ENCODE measurements at regions not wholly inside any gene's neighbourhood (a gene's known extent, or its start where the extent isn't known, plus 50 kb on each side); places are given as distances from the start of the nearest gene placed in this dataset.

DNA sequence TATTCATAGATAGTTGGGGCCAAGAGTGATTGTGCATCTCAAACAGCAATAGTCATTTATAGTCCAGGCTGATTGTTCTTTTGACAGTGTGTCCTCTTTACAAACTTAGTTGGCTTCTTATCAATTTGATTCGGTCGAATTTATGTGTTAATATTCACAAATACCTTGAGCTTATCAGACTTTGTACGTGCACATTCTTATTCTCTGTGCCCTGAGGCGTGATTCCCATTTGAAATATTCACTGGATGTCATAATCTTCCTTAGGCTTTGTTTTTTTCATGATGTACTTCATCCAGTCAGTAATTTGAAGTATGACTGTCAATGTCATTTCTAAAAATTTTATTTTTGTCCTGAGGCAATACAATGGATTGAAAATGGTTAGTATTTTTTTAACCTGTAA is 263.5 kb upstream of the PCDH7 start:
- TF ChIP-seq, protein P1, sequence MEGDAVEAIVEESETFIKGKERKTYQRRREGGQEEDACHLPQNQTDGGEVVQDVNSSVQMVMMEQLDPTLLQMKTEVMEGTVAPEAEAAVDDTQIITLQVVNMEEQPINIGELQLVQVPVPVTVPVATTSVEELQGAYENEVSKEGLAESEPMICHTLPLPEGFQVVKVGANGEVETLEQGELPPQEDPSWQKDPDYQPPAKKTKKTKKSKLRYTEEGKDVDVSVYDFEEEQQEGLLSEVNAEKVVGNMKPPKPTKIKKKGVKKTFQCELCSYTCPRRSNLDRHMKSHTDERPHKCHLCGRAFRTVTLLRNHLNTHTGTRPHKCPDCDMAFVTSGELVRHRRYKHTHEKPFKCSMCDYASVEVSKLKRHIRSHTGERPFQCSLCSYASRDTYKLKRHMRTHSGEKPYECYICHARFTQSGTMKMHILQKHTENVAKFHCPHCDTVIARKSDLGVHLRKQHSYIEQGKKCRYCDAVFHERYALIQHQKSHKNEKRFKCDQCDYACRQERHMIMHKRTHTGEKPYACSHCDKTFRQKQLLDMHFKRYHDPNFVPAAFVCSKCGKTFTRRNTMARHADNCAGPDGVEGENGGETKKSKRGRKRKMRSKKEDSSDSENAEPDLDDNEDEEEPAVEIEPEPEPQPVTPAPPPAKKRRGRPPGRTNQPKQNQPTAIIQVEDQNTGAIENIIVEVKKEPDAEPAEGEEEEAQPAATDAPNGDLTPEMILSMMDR (IDR thresholded peaks at IDR 0.05; ENCODE audit: low read length, missing control alignments): no peak
- DNase-seq (ENCODE audit: low read depth): no peak
- H3K4me3 ChIP-seq (replicated peaks; ENCODE audit: low read depth, low read length): no peak overlapping the region

DNA sequence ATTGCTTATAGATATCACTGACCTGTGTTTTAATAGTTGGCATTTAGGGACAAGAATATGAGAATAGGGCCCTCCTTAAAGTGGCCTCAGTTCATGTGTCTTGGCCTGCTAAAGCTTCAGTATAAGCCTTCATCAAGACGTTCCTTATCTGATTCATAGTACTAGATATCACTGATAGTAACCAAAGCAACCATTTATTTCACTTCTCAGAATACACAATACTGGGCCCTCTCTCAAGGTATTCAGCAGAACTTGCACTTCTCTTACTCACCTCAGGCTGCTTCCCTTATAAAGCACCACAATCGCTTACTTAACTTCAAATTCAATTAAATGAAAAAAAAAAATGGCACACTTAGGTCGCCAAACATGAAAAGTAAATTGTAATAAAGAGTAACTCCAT is 259.4 kb upstream of the PCDH7 start:
- TF ChIP-seq, protein P1 (IDR thresholded peaks at IDR 0.05; ENCODE audit: low read length, missing control alignments): no peak
- DNase-seq (ENCODE audit: low read depth): no peak
- no peak overlapping the region for H3K4me3 ChIP-seq (replicated peaks; ENCODE audit: low read depth, low read length)

DNA sequence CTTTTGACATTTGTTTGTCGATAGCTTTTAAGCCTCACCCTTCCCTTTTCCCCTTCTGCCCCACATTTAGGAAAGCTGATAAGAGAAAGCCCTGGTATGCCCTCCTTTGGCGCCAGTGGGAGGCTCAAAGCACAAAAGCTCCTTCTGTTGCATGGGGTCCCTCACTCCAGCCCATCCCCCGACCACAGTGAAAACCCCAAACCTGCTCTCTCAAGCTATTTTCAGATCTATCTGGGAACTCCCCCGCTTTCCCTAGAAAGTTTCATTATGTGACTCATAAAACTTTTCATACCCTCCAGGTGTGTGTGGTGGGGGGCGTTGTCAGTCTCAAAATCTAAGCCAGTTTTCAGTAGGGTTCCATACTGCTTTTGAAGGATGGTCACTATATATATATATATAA is 259.0 kb upstream of the PCDH7 start:
- no peak overlapping the region for H3K4me3 ChIP-seq (replicated peaks; ENCODE audit: low read depth, low read length)
- no peak for DNase-seq (ENCODE audit: low read depth)
- TF ChIP-seq, protein P1 (IDR thresholded peaks at IDR 0.05; ENCODE audit: low read length, missing control alignments): no peak

DNA sequence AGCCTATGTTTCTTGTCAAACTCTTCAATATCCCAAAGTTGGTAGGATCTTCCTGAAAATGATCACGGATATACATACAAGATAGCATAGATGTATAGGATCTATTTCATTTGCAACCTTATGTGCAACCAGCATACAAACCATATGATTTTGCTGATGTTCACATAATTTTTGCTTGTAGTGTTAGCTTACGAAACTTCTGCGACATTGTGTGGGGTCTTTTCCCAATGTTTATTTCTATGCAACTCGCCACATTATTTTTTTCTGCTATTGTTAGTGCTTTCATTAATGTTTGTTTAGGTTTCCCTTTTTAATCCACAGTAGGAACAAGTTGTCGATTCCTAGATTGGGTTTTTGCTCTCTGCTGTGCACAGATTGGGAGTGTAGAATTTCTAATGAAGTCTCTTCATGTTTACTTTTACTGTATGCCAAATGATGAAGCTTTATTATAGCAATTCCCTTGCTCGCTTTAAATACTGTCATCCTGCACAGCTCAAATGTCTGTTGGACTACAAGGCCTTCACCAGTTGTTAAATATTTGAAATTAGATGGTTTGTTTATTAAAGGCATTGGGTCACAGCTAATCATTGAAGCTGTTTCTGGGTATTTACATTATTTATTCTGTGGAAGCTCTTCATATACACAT is 257.6 kb upstream of the PCDH7 start:
- no peak for DNase-seq (ENCODE audit: low read depth)
- TF ChIP-seq, protein P1 (IDR thresholded peaks at IDR 0.05; ENCODE audit: low read length, missing control alignments): no peak
- no peak overlapping the region for H3K4me3 ChIP-seq (replicated peaks; ENCODE audit: low read depth, low read length)

DNA sequence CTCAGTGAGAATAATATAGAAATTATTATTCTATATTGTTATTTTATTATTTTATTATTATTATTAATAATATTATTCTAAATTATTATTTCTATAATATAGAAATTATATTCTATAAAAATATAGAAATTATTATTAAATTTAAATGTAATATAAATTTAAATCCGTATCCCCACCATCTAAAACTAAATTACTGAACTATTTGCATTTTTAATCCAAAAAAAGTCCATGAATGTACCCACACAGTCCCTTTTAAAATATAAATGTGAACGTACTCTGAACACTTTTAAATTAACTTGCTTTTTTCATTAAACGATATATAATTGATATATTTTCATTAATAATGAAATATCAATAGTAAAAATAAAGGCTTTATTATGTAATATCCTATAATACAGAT is 248.3 kb upstream of the PCDH7 start:
- TF ChIP-seq, protein P1 (IDR thresholded peaks at IDR 0.05; ENCODE audit: low read length, missing control alignments): no peak
- no peak for DNase-seq (ENCODE audit: low read depth)
- H3K4me3 ChIP-seq (replicated peaks; ENCODE audit: low read depth, low read length): no peak overlapping the region

DNA sequence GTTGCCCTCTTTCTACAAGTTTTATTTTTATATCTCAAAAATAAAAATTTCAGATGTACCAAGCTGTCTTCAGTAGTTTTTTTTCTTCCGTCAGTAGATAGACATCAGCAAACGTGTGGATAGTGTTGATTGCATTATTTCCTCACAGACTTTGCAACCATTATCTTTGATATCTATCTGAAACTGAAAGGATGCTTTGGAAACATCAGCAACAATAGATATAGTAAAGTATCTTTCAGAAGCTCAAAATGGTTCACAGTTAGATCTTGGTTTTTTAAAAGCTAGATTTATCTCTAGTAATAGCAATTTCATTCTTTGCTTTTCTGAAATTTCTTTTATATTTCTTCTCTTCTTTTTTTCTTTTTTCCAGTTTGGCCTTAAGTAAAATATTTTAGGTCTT is 246.9 kb upstream of the PCDH7 start:
- no peak overlapping the region for H3K4me3 ChIP-seq (replicated peaks; ENCODE audit: low read depth, low read length)
- no peak for DNase-seq (ENCODE audit: low read depth)
- TF ChIP-seq, protein P1 (IDR thresholded peaks at IDR 0.05; ENCODE audit: low read length, missing control alignments): no peak

DNA sequence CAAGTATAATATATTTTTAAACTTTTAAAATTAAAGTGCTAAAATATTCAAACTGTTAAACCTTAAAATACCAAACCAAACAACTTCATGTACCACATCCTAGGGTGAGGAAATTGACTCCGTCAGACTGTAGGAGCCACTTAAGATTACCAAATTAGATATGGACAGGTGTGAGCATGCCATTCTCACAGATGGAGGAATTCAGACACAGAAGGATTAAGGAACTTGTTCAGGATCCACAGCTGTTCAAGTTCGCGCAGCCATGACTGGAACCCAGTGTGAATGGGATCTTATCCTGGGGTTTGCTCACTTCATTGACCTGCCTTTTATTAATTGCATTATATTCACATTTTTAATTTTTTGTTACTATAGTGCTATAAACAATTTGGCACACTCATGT is 224.9 kb upstream of the PCDH7 start:
- TF ChIP-seq, protein P1 (IDR thresholded peaks at IDR 0.05; ENCODE audit: low read length, missing control alignments): no peak
- no peak overlapping the region for H3K4me3 ChIP-seq (replicated peaks; ENCODE audit: low read depth, low read length)
- no peak for DNase-seq (ENCODE audit: low read depth)
